Glutamatergic neuron (in vitro differentiated cells): ENCODE measurements at regions not wholly inside any gene's neighbourhood (a gene's known extent, or its start where the extent isn't known, plus 50 kb on each side); places are given as distances from the start of the nearest gene placed in this dataset.

Source experiments
- DNase-seq: peaks from one replicate; pipeline ENCODE4 v3.0.0; 2022
- H3K27ac Mint-ChIP-seq: one replicate; pipeline ENCODE4 v1.8.0; 2020; ENCODE audit warnings: mild to moderate bottlenecking, mixed read lengths, inconsistent platforms; ENCODE audit not compliant: unreplicated experiment
- H3K27me3 Mint-ChIP-seq: one replicate; pipeline ENCODE4 v1.8.0; 2020; ENCODE audit warnings: mild to moderate bottlenecking, moderate library complexity, mixed read lengths, inconsistent platforms; ENCODE audit not compliant: unreplicated experiment
- H3K36me3 Mint-ChIP-seq: one replicate; pipeline ENCODE4 v1.8.0; 2020; ENCODE audit warnings: mild to moderate bottlenecking, mixed read lengths, inconsistent platforms; ENCODE audit not compliant: unreplicated experiment
- H3K4me1 Mint-ChIP-seq: one replicate; pipeline ENCODE4 v1.8.0; 2020; ENCODE audit warnings: mild to moderate bottlenecking, low read depth, mixed read lengths, inconsistent platforms; ENCODE audit not compliant: unreplicated experiment
- H3K4me3 Mint-ChIP-seq: one replicate; pipeline ENCODE4 v1.8.0; 2020; ENCODE audit warnings: mild to moderate bottlenecking, mixed read lengths, inconsistent platforms; ENCODE audit not compliant: unreplicated experiment
- H3K9me3 Mint-ChIP-seq: one replicate; pipeline ENCODE4 v1.8.0; 2020; ENCODE audit warnings: mild to moderate bottlenecking, moderate library complexity, mixed read lengths, inconsistent platforms; ENCODE audit not compliant: unreplicated experiment
- CTCF ChIP-seq: fragments of 200-600 bp; sonication (generic); IDR thresholded peaks from one replicate; pipeline ENCODE4 v1.5.0; 2021; ENCODE audit not compliant: partially characterized antibody, unreplicated experiment

GRCh38 chr9:73459817-73460216 is 308.2 kb downstream of the ANXA1 start:
- TF ChIP-seq CTCF, result no peak
- no peak overlapping the region for H3K4me3 Mint-ChIP-seq

GRCh38 chr9:73468716-73469115 is 317.1 kb downstream of the ANXA1 start:
- H3K36me3 Mint-ChIP-seq, result no peaks in the 10 kb centered on the region
- no peak overlapping the region for H3K4me3 Mint-ChIP-seq
- H3K4me1 Mint-ChIP-seq, result no peaks in the 10 kb centered on the region
- DNase-seq, result no peak
- H3K27me3 Mint-ChIP-seq, result no peaks in the 10 kb centered on the region
- no peak for TF ChIP-seq CTCF
- no peak overlapping the region for H3K27ac Mint-ChIP-seq
- no peaks in the 10 kb centered on the region for H3K9me3 Mint-ChIP-seq

More at GRCh38 chr9:73459817-73460216, 308.2 kb downstream of the ANXA1 start:
- H3K9me3 Mint-ChIP-seq, result no peaks in the 10 kb centered on the region
- DNase-seq, result no peak
- H3K4me1 Mint-ChIP-seq, result no peaks in the 10 kb centered on the region
- H3K27ac Mint-ChIP-seq, result no peak overlapping the region
- no peaks in the 10 kb centered on the region for H3K27me3 Mint-ChIP-seq
- H3K36me3 Mint-ChIP-seq, result no peaks in the 10 kb centered on the region

GRCh38 chr9:73470766-73471165 is 319.1 kb downstream of the ANXA1 start:
- Mint-ChIP-seq H3K27ac (no peak overlapping the region), H3K36me3 (no peaks in the 10 kb centered on the region), H3K4me1 (no peaks in the 10 kb centered on the region), H3K9me3 (peaks cover 2% of the 10 kb centered on the region), H3K27me3 (peaks cover 2% of the 10 kb centered on the region), H3K4me3 (no peak overlapping the region)
- DNase-seq, result no peak
- no peak for TF ChIP-seq CTCF

- Mint-ChIP-seq H3K27ac (no peak overlapping the region), H3K4me3 (no peak overlapping the region), H3K36me3 (no peaks in the 10 kb centered on the region), H3K9me3 (peaks cover 2% of the 10 kb centered on the region), H3K4me1 (no peaks in the 10 kb centered on the region), H3K27me3 (peaks cover 4% of the 10 kb centered on the region)
- no peak for TF ChIP-seq CTCF
- no peak for DNase-seq
Measured at GRCh38 chr9:73474002-73474600, 322.4 kb downstream of the ANXA1 start.

GRCh38 chr9:73474625-73475024 is 323.0 kb downstream of the ANXA1 start:
- no peak for TF ChIP-seq CTCF
- peaks cover 4% of the 10 kb centered on the region for H3K27me3 Mint-ChIP-seq
- H3K4me3 Mint-ChIP-seq, result no peak overlapping the region
- H3K36me3 Mint-ChIP-seq, result no peaks in the 10 kb centered on the region
- H3K9me3 Mint-ChIP-seq, result peaks cover 2% of the 10 kb centered on the region
- H3K4me1 Mint-ChIP-seq, result no peaks in the 10 kb centered on the region
- H3K27ac Mint-ChIP-seq, result no peak overlapping the region
- DNase-seq, result no peak
